ENCODE measurements at regions not wholly inside any gene's neighbourhood (a gene's known extent, or its start where the extent isn't known, plus 50 kb on each side); places are given as distances from the start of the nearest gene placed in this dataset.

DNA sequence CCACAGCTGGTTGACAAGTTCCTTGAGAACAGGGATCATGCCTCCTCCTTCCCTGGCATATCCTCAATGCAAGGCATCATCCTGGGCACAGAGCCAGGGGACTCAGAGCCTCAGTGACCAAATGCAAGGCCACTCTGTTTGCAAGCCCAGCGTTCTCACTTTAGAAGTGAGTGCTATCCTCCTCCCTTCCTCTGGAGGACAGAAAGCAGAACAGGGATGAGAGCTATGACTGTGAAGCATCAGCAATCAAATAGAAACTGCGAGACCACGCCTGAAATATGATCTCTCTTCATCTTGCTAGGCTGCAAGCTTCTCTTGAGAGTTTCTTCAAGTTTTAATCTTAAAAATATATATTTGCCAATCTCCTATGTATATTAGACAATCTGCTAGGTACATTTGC lies 119.8 kb downstream of the LRATD1 start (continued):
- TF ChIP-seq, protein P1, sequence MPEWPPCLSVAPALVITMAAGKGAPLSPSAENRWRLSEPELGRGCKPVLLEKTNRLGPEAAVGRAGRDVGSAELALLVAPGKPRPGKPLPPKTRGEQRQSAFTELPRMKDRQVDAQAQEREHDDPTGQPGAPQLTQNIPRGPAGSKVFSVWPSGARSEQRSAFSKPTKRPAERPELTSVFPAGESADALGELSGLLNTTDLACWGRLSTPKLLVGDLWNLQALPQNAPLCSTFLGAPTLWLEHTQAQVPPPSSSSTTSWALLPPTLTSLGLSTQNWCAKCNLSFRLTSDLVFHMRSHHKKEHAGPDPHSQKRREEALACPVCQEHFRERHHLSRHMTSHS (tag by site-specific recombination; IDR thresholded peaks at IDR 0.05), result no peak
- TF ChIP-seq KLF10 (tag by site-specific recombination; IDR thresholded peaks at IDR 0.05), result no peak

DNA sequence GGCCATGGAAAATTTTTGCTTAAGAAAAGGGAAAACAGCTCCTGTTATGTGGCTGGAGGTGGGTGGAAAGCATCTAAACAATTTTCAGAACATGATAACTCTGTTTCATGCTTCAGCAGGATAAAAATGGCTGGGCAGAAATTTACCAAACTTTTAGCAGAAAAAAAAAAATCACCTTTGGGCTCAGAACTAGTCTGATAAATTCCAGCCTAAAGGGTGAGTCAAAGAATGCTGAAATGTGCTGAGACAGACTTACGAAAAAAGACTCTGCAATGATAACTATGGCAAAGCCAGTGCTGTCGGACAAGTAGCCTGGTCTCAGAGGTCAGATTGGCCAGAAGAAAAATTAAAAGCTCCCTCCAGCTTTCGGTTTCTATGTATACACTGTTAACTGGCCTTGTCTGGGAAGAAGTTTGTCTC lies 123.6 kb downstream of the LRATD1 start:
- no peaks in the 10 kb centered on the region for H3K9me3 ChIP-seq (ENCODE audit: control insufficient read depth, insufficient read depth, low read depth, low read length)
- H3K36me3 ChIP-seq (ENCODE audit: control insufficient read depth in 2 of 2, insufficient read depth in 1 of 2, low read length in 2 of 2), result no peaks in the 10 kb centered on the region
- TF ChIP-seq ZNF529 (tag by site-specific recombination; IDR thresholded peaks at IDR 0.05; ENCODE audit: insufficient replicate concordance) (no peak), ZNF133 (tag by site-specific recombination; IDR thresholded peaks at IDR 0.05) (no peak), ZNF362 (tag by site-specific recombination; IDR thresholded peaks at IDR 0.05) (no peak)
- CTCF ChIA-PET, result no interaction called here
- H3K4me3 ChIP-seq (ENCODE audit: low read depth, low read length), result no peak overlapping the region
- POLR2A ChIA-PET, result no interaction called here
- no peaks in the 10 kb centered on the region for H3K4me1 ChIP-seq (ENCODE audit: control insufficient read depth, insufficient read depth, low read length)
- H3K27ac ChIP-seq (ENCODE audit: extremely low read depth, low read depth, low read length), result no peak overlapping the region

GRCh38 chr2:14756981-14757657 lies 124.6 kb downstream of the LRATD1 start:
- H3K36me3 ChIP-seq (ENCODE audit: control insufficient read depth in 2 of 2, insufficient read depth in 1 of 2, low read length in 2 of 2), result no peaks in the 10 kb centered on the region
- no peak overlapping the region for H3K4me3 ChIP-seq (ENCODE audit: low read depth, low read length)
- ChIA-PET POLR2A (no interaction called here), CTCF (no interaction called here)
- no peaks in the 10 kb centered on the region for H3K9me3 ChIP-seq (ENCODE audit: control insufficient read depth, insufficient read depth, low read depth, low read length)
- H3K4me1 ChIP-seq (ENCODE audit: control insufficient read depth, insufficient read depth, low read length), result no peaks in the 10 kb centered on the region
- H3K27ac ChIP-seq (ENCODE audit: extremely low read depth, low read depth, low read length), result no peak overlapping the region
- TF ChIP-seq ZBTB48 (tag by site-specific recombination; IDR thresholded peaks at IDR 0.05) (no peak), MYNN (tag by site-specific recombination; IDR thresholded peaks at IDR 0.05; ENCODE audit: borderline replicate concordance) (no peak), ZNF555 (tag by site-specific recombination; conservative IDR thresholded peaks at IDR 0.05) (no peak), ZNF184 (tag by site-specific recombination; IDR thresholded peaks at IDR 0.05) (no peak), ZBTB1 (tag by site-specific recombination; IDR thresholded peaks at IDR 0.05) (no peak), ZNF280C (tag by site-specific recombination; IDR thresholded peaks at IDR 0.05) (no peak), MEIS1 (CRISPR knock-in tag; IDR thresholded peaks at IDR 0.05; ENCODE audit: borderline replicate concordance) (no peak), ZNF768 (tag by site-specific recombination; IDR thresholded peaks at IDR 0.05) (no peak), ZFP41 (tag by site-specific recombination; IDR thresholded peaks at IDR 0.05; ENCODE audit: borderline replicate concordance) (no peak), ZNF292 (tag by site-specific recombination; IDR thresholded peaks at IDR 0.05; ENCODE audit: borderline replicate concordance, low read depth) (no peak), ZNF510 (tag by site-specific recombination; IDR thresholded peaks at IDR 0.05; ENCODE audit: insufficient replicate concordance) (no peak), ZNF302 (tag by site-specific recombination; IDR thresholded peaks at IDR 0.05; ENCODE audit: low read depth) (no peak), TRIM28 (IDR thresholded peaks at IDR 0.05; ENCODE audit: borderline replicate concordance, low read length) (no peak), KLF9 (tag by site-specific recombination; IDR thresholded peaks at IDR 0.05; ENCODE audit: low read depth) (no peak), ZNF426 (tag by site-specific recombination; IDR thresholded peaks at IDR 0.05) (no peak), ZFP37 (tag by site-specific recombination; IDR thresholded peaks at IDR 0.05) (no peak), ZNF624 (tag by site-specific recombination; IDR thresholded peaks at IDR 0.05) (no peak)
- TF ChIP-seq, protein P2, sequence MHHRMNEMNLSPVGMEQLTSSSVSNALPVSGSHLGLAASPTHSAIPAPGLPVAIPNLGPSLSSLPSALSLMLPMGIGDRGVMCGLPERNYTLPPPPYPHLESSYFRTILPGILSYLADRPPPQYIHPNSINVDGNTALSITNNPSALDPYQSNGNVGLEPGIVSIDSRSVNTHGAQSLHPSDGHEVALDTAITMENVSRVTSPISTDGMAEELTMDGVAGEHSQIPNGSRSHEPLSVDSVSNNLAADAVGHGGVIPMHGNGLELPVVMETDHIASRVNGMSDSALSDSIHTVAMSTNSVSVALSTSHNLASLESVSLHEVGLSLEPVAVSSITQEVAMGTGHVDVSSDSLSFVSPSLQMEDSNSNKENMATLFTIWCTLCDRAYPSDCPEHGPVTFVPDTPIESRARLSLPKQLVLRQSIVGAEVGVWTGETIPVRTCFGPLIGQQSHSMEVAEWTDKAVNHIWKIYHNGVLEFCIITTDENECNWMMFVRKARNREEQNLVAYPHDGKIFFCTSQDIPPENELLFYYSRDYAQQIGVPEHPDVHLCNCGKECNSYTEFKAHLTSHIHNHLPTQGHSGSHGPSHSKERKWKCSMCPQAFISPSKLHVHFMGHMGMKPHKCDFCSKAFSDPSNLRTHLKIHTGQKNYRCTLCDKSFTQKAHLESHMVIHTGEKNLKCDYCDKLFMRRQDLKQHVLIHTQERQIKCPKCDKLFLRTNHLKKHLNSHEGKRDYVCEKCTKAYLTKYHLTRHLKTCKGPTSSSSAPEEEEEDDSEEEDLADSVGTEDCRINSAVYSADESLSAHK (tag by site-specific recombination; IDR thresholded peaks at IDR 0.05), result no peak
- TF ChIP-seq, protein P3, sequence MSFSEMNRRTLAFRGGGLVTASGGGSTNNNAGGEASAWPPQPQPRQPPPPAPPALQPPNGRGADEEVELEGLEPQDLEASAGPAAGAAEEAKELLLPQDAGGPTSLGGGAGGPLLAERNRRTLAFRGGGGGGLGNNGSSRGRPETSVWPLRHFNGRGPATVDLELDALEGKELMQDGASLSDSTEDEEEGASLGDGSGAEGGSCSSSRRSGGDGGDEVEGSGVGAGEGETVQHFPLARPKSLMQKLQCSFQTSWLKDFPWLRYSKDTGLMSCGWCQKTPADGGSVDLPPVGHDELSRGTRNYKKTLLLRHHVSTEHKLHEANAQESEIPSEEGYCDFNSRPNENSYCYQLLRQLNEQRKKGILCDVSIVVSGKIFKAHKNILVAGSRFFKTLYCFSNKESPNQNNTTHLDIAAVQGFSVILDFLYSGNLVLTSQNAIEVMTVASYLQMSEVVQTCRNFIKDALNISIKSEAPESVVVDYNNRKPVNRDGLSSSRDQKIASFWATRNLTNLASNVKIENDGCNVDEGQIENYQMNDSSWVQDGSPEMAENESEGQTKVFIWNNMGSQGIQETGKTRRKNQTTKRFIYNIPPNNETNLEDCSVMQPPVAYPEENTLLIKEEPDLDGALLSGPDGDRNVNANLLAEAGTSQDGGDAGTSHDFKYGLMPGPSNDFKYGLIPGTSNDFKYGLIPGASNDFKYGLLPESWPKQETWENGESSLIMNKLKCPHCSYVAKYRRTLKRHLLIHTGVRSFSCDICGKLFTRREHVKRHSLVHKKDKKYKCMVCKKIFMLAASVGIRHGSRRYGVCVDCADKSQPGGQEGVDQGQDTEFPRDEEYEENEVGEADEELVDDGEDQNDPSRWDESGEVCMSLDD (tag by site-specific recombination; IDR thresholded peaks at IDR 0.05), result no peak

Data from HEK293 (cell line).